Colon (tissue), 2 donors: ENCODE measurements at regions not wholly inside any gene's neighbourhood (a gene's known extent, or its start where the extent isn't known, plus 50 kb on each side); places are given as distances from the start of the nearest gene placed in this dataset.
"Not testable (repeated sequence)": the region's sequence is repeated elsewhere in the genome, so short reads cannot be mapped to it uniquely, and the experiment has no call there.

Experiments used
- FAIRE-seq: peaks from 2 replicates; lab custom pipeline; 2012; peaks lifted over from hg19 to GRCh38; lab: Jason Lieb, UNC
- donor health status: control.
- donor health status: control.

DNA sequence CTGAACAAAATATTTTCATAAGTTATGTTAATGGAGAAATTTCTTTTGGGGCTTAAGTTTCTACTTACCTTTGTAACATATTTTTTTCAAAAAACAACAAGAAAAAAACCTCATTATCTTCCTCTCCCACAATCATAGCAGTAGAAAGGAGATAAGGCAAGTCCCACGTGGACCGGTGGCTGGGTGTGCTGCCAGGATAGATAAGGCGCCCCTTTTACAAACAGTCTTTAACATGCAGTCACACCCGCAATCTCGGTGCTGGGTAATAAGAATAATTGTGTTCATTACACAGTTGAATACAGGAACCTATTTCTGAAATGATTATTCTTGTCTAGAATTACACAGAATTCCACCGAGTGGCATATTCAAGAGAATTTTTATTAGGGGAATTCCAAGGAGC lies 1202.3 kb downstream of the UQCRFS1 start:
- FAIRE-seq = no peak

DNA sequence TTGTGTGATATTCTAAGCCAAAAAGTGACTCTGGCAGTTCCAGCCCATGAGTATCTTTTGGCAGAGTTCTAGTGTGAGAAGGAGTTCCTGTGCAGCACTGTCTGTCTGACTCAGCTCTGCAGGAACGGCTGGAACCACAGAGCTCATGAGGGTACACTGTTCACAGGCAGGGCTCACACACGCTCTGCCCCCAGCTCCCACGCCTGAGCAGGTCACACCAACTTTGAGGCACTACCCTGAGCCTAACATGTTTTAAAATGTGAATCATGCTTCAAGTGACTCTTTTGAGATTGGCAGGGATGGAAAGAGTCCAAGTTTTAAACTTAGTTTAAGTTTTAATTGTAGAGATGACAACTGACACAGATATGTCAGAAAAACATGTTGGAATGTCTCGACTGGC lies 1203.3 kb downstream of the UQCRFS1 start:
- FAIRE-seq = no peak

GRCh38 chr19:28008695-28009094 lies 1204.3 kb downstream of the UQCRFS1 start:
- FAIRE-seq = no peak

- FAIRE-seq = no peak
Measured at GRCh38 chr19:28003543-28003942, 1209.4 kb downstream of the UQCRFS1 start.

DNA sequence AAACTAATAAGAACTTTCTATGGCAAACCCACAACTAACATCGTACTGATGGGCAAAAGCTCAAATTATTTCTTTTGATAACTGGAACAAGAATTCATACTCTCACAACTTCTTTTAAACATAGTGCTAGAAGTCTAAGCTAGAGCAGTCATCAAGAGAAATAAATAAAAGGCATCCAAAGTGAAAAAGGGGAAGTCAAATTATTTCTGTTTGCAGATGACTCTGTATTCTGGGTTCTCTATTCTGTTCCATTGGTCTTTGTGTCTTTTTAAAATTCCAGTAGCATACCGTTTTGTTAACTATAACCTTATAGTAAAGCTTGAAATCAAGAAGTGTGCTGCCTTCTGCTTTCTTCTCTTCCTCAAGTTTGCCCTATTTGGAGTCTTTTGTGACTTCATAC lies 1215.9 kb downstream of the UQCRFS1 start:
- FAIRE-seq = no peak

- FAIRE-seq = no peak
Measured at GRCh38 chr19:27993619-27994570, 1219.1 kb downstream of the UQCRFS1 start.

GRCh38 chr19:27986299-27986698 lies 1226.7 kb downstream of the UQCRFS1 start:
- FAIRE-seq = no peak

DNA sequence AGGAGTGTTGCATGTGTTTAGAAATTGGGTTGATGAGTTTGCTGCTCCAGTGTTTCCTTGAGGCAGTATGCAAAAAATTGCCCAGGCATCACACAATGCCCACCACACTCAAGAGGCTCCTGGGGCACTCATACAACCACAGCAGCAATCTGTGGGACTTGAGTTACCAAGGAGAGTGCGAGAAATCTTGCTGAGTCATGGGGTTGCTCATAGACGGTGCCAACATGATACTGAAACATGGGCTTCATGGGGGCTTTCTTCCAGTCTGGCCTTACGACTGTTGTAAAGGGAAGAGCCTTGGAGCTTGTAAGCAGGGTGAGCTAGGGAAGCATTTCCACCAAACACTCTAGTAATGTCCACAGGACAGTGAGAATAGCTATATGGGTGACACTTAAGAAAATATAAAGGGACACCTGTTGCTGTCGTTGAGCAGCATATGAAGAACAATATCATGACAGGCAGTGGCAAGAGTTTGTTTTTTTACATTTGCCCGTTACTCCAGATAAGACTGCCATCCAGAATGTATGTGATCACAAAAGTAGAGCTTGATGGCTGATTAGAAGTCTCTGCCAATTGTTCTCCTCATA lies 1237.4 kb downstream of the UQCRFS1 start:
- no peak for FAIRE-seq

GRCh38 chr19:27974082-27974513 lies 1238.9 kb downstream of the UQCRFS1 start:
- no peak for FAIRE-seq

DNA sequence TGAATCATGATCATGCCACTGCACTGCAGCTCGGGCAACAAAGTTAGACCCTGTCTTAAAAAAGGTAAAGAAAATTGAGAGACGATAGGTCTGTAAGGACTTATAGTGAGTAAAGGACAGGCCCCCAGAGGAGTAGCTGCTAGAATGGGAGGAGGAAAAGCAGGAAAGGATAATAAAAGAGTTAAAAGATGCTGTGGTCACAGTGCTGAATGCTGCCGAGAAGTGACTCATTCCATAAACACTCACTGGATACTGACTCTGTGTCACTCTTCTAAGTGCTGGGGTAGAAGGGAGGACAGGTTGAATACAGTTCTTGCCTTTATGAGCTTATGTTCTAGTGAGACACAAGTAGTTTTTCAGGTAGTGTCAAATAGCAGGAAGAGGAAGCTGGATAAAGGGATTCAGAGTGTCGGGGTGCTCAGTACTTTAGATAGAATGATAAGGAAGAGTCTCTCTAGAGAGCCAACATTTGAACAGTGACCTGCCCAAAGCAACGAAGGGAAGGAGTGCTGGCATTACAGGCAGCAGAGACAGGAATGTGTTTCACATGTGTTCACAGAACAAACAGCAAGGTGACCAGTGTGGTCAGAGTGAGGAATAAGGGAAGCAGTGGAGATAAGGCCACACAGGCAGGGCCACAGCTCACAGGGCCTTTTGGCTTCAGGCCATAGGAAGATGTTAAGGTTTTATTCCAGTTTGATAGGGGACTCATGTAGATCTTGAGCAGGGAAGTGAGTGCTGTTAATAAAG lies 1240.5 kb downstream of the UQCRFS1 start:
- no peak for FAIRE-seq

- FAIRE-seq = no peak
Measured at GRCh38 chr19:27971869-27972268, 1241.1 kb downstream of the UQCRFS1 start.

- no peak for FAIRE-seq
Measured at GRCh38 chr19:27971071-27971470, 1241.9 kb downstream of the UQCRFS1 start.

DNA sequence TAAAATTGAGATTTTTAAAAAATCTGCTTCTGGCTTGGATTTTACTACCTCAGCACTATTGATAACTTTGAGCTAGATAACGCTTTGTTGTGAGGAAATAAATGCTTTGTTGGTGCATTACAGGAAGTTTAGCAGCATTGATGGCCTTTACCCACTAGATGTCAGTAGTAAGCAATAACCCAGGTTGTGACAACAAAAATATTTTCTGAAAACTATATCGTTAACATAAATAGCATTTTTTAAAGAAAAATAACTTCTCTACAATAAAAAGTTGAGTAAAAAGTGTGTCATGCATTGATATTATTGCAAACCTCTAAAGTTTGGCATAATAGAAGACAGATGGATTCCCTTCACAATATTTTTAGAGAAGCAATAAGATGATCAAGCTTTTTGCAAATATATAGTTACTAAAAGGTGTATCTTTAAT lies 1246.5 kb downstream of the UQCRFS1 start:
- FAIRE-seq = no peak

DNA sequence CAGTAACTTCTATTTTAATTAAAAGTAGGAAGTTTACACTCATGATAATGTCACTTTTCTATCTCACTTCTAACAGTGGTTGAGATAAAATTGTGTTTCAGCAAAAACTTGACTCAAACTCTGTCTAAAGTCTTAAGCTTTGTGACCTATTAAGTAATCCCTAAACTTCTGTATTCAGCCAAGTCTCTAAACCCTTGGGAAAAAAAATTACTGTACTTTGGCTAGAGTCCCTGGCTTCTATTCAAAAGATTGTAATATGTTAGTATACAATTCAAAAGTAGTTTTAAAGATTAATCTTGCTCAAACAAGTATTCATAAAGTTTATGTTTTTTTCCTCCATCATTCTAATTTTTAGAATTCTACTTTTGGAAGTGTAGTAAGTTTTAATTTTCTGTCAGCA lies 1248.8 kb downstream of the UQCRFS1 start:
- FAIRE-seq = no peak

GRCh38 chr19:27962264-27962663 lies 1250.7 kb downstream of the UQCRFS1 start:
- no peak for FAIRE-seq

- FAIRE-seq = no peak
Measured at GRCh38 chr19:27955485-27956480, 1257.2 kb downstream of the UQCRFS1 start.

DNA sequence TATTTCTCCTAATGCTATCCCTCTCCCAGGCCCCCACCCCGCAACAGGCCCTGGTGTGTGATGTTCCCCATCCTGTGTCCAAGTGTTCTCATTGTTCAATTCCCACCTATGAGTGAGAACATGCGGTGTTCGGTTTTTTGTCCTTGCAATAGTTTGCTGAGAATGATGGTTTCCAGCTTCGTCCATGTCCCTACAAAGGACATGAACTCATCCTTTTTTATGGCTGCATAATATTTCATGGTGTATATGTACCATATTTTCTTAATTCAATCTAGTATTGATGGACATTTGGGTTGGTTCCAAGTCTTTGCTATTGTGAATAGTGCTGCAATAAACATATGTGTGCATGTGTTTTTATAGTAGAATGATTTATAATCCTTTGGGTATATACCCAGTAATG lies 1270.3 kb downstream of the UQCRFS1 start:
- not testable (repeated sequence) for FAIRE-seq

GRCh38 chr19:27936139-27936538 lies 1276.8 kb downstream of the UQCRFS1 start:
- FAIRE-seq = no peak

DNA sequence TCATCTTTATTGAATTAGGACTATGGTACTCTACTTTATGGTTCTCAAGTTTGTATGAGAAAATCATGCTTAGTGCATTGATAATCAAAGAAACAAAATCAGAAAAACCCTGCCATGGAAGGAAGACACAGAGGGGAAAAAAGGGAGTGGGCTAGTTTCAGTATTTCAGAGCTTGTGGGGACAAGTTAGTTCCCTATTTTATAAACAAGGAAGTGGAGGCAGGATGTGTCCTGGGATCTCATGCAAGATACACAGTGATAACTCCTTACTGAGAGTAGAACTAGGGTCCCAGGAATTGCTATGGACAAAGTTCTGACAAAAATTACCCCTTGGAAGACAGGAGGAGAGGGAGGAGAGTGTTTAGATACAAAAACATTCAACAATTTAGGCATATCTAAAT lies 1277.3 kb downstream of the UQCRFS1 start:
- no peak for FAIRE-seq

- no peak for FAIRE-seq
Measured at GRCh38 chr19:27929399-27929798, 1283.6 kb downstream of the UQCRFS1 start.

DNA sequence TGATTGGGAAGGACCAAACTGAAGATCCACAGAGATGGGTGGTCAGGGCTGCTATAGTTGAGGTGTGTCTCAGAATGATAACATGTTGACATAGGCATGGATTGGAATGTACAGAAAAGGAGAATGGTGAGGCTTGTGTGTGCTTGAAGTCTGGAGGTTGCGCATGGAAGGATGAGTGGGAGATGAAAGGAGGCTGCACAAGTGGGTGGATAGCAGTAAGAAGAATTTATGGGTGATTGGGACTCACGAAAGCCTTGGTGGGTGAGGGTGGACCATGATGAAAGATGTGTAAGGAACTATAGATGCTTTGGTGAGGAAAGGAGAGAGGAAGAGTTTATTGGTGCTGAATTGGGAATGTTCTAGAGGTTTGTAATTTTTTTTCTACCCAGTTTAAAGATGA lies 1287.7 kb downstream of the UQCRFS1 start:
- no peak for FAIRE-seq

- no peak for FAIRE-seq
Measured at GRCh38 chr19:27922970-27923369, 1290.0 kb downstream of the UQCRFS1 start.
